NCI-H748 treated with DMSO at 0.1 percent for 48 hours (cell line): ENCODE measurements at regions not wholly inside any gene's neighbourhood (a gene's known extent, or its start where the extent isn't known, plus 50 kb on each side); places are given as distances from the start of the nearest gene placed in this dataset.

ENCODE experiments used
- DNase-seq: peaks from one replicate; lab custom pipeline; 2025; lab: John Stamatoyannopoulos, UW

DNA sequence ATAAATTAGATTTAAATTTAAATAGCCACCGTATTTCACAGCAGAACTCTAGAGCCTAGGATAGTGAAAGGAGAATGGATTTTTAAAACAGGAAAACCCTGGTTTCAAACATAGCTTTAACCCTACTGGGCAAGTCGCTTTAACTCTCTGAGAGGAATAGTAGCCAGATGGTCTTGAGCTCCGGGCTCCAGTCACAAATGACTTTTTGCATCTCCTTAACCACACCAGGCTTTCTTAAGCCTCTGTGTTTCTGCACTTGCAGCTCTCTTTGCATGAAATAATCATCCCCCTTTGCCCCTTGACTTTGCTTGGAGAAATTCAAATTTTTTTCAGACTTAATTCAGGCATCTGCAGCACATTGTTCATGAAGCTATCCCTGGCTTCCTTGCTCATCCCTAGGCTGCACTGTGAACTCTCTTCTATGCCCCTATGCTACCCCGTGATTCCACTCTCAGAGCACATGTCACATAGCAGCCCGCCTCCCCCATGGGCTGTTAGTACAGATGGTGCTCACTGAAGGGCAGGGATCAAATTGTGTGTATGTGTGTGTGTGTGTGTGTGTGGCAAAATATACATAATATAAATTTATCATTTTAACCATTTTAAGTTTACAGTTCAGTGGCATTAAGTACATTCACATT is 68.8 kb upstream of the DAB1 start:
- DNase-seq: no peak

DNA sequence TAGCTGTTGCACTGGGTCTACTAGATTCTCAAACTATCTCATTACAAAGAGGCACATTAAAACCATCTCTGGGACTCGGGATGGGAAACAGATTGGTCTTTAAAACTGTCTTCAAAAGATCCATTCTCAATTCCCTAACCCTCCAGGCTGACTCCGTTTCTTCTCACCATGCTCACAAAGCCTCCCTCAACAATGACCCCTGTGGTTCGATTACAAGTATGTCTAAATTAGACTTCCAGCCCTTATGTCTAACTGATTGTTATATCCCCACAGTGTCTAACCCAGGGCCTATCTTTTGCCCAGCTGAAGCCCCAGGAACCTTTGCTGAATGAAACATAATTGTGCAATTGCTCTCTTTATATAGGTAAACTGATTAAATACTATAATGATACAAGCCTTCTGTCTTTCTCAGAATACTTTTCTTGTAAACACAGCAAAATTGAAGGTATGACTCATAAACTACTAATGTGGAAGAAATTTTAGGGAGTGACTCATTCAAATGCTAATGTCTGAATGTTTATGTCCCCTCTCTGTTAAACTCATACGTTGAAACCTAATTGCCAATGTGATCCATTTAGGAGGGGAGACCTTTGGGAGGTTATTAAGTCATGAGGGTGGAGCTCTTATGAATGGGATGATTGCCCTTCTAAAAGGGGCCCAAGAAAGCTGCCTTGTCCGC is 65.6 kb upstream of the DAB1 start:
- DNase-seq: peak; percentile 91

DNA sequence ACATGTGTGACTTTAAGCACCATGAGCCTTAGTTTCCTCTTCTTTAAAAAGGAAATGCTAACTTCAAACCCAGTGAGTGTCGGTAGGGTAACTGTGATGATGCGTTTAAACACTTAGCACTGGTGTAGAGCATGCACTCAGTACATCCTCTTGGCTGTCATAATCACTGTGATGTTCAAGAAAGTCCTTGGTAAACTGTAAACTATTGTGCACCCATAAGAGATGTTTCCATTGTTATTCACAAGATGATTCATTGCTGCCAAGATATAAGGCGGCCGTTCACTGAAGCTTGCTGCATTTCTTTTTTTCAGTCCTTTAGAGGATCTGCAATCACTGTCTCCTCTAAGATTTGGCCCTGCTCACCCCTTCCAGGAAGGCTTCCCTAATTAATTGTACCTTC is 61.8 kb upstream of the DAB1 start:
- no peak for DNase-seq

DNA sequence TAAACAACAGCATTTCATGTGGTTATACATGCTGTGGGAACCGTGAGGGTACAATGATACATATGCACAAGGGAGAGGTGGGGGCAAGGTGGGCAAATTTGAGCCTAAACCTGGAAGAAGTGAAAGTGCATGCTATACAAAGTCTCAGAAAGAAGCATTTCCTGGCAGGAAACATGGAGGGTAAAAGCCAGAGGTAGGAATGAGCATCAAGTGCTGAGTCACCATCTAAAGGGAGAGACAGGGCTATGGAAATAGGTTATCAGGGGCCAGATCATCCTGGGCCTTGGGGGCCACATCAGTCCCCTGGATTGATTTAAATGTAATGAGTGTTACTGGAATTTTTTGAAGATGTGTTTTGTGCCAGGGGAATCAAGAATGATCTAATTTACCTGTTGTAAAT is 60.1 kb upstream of the DAB1 start:
- no peak for DNase-seq

DNA sequence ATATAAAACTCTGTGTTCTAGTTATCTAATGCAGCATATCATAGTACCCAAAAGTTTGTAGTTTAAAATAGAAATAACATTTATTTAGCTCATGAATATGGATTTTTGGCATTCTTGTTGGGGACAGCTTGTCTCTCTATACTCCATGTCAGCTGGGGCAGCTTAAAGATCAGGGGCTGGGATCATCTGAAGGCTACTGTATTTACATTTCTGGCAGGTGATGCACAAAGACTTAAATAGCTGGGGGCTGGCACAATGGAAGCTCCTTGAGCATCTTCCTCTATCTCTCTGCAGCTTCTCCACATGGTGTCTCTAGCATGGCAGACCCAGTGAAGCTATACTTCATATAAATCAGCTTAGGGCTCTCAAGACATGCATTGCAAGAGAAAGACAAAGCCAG is 55.6 kb upstream of the DAB1 start:
- DNase-seq: no peak

DNA sequence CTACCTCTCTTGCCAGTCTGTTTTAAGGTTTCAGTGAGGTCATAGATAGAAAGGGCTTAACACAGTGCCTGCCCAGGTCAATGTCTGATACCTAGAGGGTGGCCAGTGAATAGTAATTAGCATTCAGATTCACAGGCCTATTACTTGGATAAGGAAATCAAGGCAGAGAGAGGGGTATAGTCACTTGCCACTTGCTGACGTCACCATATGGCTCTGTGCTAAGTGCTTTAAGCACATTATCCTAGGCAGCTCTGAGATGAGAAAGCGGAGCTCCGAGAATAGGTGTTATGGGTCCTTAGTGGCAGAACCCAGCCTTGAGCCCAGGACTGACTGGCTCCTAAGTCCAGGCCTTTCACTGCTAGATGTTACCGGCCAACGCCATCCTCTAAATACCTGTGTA is 51.5 kb upstream of the DAB1 start:
- DNase-seq: no peak

DNA sequence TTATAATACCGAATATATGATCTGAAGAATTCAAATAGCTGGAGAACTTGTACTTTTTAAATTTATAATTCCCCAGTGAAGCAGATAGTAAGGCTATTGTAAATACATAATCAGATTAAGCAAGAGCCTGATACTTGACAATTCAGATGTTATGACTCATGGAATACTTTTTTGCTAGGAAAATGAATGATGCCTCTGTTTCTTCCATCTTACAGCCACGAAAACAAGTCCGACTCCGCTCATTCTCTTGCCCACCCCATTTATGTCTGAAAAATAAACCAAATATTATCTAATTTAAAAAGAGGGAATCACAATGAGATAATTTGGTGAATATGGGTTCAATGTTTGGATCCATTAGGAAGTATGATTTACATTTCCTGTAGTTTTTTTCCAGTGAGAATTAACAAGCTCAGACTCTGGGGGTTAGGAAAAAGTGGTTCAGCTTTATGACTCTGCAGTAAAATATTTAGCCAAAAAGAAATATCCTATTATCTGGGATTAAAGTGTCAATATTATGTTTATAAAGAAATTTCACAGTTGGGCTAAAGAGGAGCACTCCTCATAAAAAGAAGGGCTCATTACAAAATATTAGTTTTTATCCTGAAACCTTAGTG is 50.4 kb upstream of the DAB1 start:
- no peak for DNase-seq
